Progenitor cell of endocrine pancreas (in vitro differentiated cells): ENCODE measurements at regions not wholly inside any gene's neighbourhood (a gene's known extent, or its start where the extent isn't known, plus 50 kb on each side); places are given as distances from the start of the nearest gene placed in this dataset.
A peak's percentile ranks its signal among the peaks of the same experiment; 100 is the strongest.

Experiments used
- DNase-seq: peaks from one replicate; pipeline ENCODE4 v3.0.0; 2021; ENCODE audit warnings: low spot score; ENCODE audit not compliant: unreplicated experiment
- H3K27ac Mint-ChIP-seq: 2 replicates; pipeline ENCODE4 v1.8.0; 2021; ENCODE audit warnings: mild to moderate bottlenecking, moderate library complexity, mixed read lengths
- H3K27me3 Mint-ChIP-seq: 2 replicates; pipeline ENCODE4 v1.8.0; 2021; ENCODE audit warnings: mixed read lengths
- H3K36me3 Mint-ChIP-seq: 2 replicates; pipeline ENCODE4 v1.8.0; 2022; ENCODE audit warnings: mixed read lengths; ENCODE audit not compliant: insufficient read depth
- H3K4me1 Mint-ChIP-seq: 2 replicates; pipeline ENCODE4 v1.8.0; 2021; ENCODE audit warnings: low read depth, mixed read lengths
- H3K4me3 Mint-ChIP-seq: 2 replicates; pipeline ENCODE4 v1.8.0; 2021; ENCODE audit warnings: low read depth, mild to moderate bottlenecking, moderate library complexity, mixed read lengths
- H3K9me3 Mint-ChIP-seq: 2 replicates; pipeline ENCODE4 v1.8.0; 2021; ENCODE audit warnings: low read depth, mixed read lengths
- CTCF ChIP-seq: fragments of 200-600 bp; sonication (generic); IDR thresholded peaks from one replicate; pipeline ENCODE4 v1.5.0; 2021; ENCODE audit warnings: antibody characterized with exemption, mild to moderate bottlenecking; ENCODE audit not compliant: unreplicated experiment

GRCh38 chr16:63372815-63373214 lies 1336.6 kb upstream of the CDH8 start:
- Mint-ChIP-seq H3K36me3 (no peaks in the 10 kb centered on the region), H3K4me3 (no peak overlapping the region), H3K4me1 (no peaks in the 10 kb centered on the region), H3K27me3 (no peaks in the 10 kb centered on the region), H3K9me3 (peaks cover 7% of the 10 kb centered on the region), H3K27ac (no peak overlapping the region)
- no peak for DNase-seq
- TF ChIP-seq CTCF: no peak

GRCh38 chr16:63372283-63372682 lies 1336.0 kb upstream of the CDH8 start:
- TF ChIP-seq CTCF: no peak
- DNase-seq: no peak
- no peaks in the 10 kb centered on the region for H3K4me1 Mint-ChIP-seq
- H3K36me3 Mint-ChIP-seq: no peaks in the 10 kb centered on the region
- peaks cover 7% of the 10 kb centered on the region for H3K9me3 Mint-ChIP-seq
- H3K27ac Mint-ChIP-seq: no peak overlapping the region
- H3K27me3 Mint-ChIP-seq: no peaks in the 10 kb centered on the region
- H3K4me3 Mint-ChIP-seq: no peak overlapping the region

GRCh38 chr16:63365649-63366304 lies 1329.5 kb upstream of the CDH8 start:
- Mint-ChIP-seq H3K4me3 (no peak overlapping the region), H3K36me3 (no peaks in the 10 kb centered on the region), H3K27ac (no peak overlapping the region), H3K9me3 (no peaks in the 10 kb centered on the region), H3K4me1 (peaks cover 8% of the 10 kb centered on the region), H3K27me3 (no peaks in the 10 kb centered on the region)
- DNase-seq: no peak
- no peak for TF ChIP-seq CTCF

- DNase-seq: no peak
- Mint-ChIP-seq H3K4me3 (no peak overlapping the region), H3K27ac (no peak overlapping the region), H3K27me3 (no peaks in the 10 kb centered on the region), H3K4me1 (peaks cover 8% of the 10 kb centered on the region), H3K9me3 (no peaks in the 10 kb centered on the region), H3K36me3 (no peaks in the 10 kb centered on the region)
- TF ChIP-seq CTCF: no peak
Measured at GRCh38 chr16:63363738-63364137, 1327.5 kb upstream of the CDH8 start.

GRCh38 chr16:63361032-63361624 lies 1324.9 kb upstream of the CDH8 start:
- Mint-ChIP-seq H3K27me3 (no peaks in the 10 kb centered on the region), H3K27ac (no peak overlapping the region), H3K4me3 (no peak overlapping the region), H3K36me3 (no peaks in the 10 kb centered on the region), H3K4me1 (peaks cover 8% of the 10 kb centered on the region), H3K9me3 (no peaks in the 10 kb centered on the region)
- DNase-seq: no peak
- TF ChIP-seq CTCF: peak; percentile 86
